ENCODE measurements at regions not wholly inside any gene's neighbourhood (a gene's known extent, or its start where the extent isn't known, plus 50 kb on each side); places are given as distances from the start of the nearest gene placed in this dataset.

DNA sequence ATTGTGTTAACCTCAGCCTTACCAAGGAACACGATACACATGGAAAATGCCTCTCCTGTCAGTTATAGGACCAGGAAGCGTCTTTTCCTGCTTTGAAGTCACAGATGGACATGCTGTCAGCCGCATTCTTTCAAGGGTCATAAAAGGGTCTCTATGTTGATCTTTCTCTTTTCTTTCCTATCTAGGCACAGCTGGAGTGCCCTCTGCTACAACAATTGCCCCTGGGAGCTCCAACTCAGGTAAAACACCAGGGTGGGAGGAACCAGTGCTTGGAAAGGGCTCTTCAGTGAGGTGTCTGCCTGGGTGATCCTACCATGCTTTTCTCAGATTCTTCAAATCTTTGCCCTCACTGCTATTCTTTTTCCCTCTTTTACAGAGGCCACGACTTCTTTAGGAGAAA is 157.4 kb upstream of the CNTN1 start:
- TF ChIP-seq CTCF (IDR thresholded peaks at IDR 0.05) (no peak), EP300 (IDR thresholded peaks at IDR 0.05; ENCODE audit: borderline replicate concordance in 1 of 2, low read depth in 1 of 2, low read length in 1 of 2) (no peak), NFIC (IDR thresholded peaks at IDR 0.05; ENCODE audit: borderline replicate concordance) (no peak), FOXJ3 (CRISPR knock-in tag; IDR thresholded peaks at IDR 0.05) (no peak), MEF2A (IDR thresholded peaks at IDR 0.05; ENCODE audit: borderline replicate concordance, low read depth) (no peak), CHD2 (IDR thresholded peaks at IDR 0.05; ENCODE audit: low read length, partially characterized antibody) (no peak)
- TF ChIP-seq, protein P1, sequence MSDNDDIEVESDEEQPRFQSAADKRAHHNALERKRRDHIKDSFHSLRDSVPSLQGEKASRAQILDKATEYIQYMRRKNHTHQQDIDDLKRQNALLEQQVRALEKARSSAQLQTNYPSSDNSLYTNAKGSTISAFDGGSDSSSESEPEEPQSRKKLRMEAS (IDR thresholded peaks at IDR 0.05; ENCODE audit: low read depth), result no peak
